ENCODE measurements at regions not wholly inside any gene's neighbourhood (a gene's known extent, or its start where the extent isn't known, plus 50 kb on each side); places are given as distances from the start of the nearest gene placed in this dataset.

GRCh38 chr12:123063535-123063934 is 83.1 kb downstream of the ARL6IP4 start:
- H3K27ac ChIP-seq, result peak overlapping the region; percentile 35 to 55
- no peak for DNase-seq
- WGBS, 2 donors, result 60 to 69% methylated on average over 2 of the region's 2 CpGs
- H3K9me3 ChIP-seq, result no peaks in the 10 kb centered on the region
- H3K36me3 ChIP-seq (ENCODE audit: low read depth, missing control alignments), result no peaks in the 10 kb centered on the region
- TF ChIP-seq POLR2A (IDR thresholded peaks at IDR 0.05) (no peak), CTCF (IDR thresholded peaks at IDR 0.05) (peak in 1 of 3 experiments; percentile 20)
- no peak overlapping the region for H3K4me3 ChIP-seq
- intact Hi-C loops (cut with DNase I; ENCODE audit: low total_unique reads), result no loop called here
- H3K4me1 ChIP-seq, result peaks cover 65% of the 10 kb centered on the region
- H3K27me3 ChIP-seq, result no peaks in the 10 kb centered on the region

GRCh38 chr12:123062681-123063486 is 82.4 kb downstream of the ARL6IP4 start:
- Histone ChIP-seq H3K36me3 (ENCODE audit: low read depth, missing control alignments) (no peaks in the 10 kb centered on the region), H3K4me3 (no peak overlapping the region), H3K27me3 (no peaks in the 10 kb centered on the region), H3K27ac (peak overlapping the region; percentile 35 to 55), H3K9me3 (no peaks in the 10 kb centered on the region), H3K4me1 (peaks cover 67% of the 10 kb centered on the region)
- intact Hi-C loops (cut with DNase I; ENCODE audit: low total_unique reads), result no loop called here
- TF ChIP-seq CTCF (IDR thresholded peaks at IDR 0.05) (no peak), POLR2A (IDR thresholded peaks at IDR 0.05) (no peak)
- 36 to 39% methylated on average over 6 to 9 of the region's 9 CpGs for WGBS, 2 donors
- DNase-seq, result peak; percentile 72

GRCh38 chr12:123061441-123062205 is 81.1 kb downstream of the ARL6IP4 start:
- no peaks in the 10 kb centered on the region for H3K36me3 ChIP-seq (ENCODE audit: low read depth, missing control alignments)
- TF ChIP-seq POLR2A (IDR thresholded peaks at IDR 0.05) (no peak), CTCF (IDR thresholded peaks at IDR 0.05) (no peak)
- no peak overlapping the region for H3K4me3 ChIP-seq
- H3K27me3 ChIP-seq, result no peaks in the 10 kb centered on the region
- DNase-seq, result no peak
- peaks cover 67% of the 10 kb centered on the region for H3K4me1 ChIP-seq
- H3K9me3 ChIP-seq, result no peaks in the 10 kb centered on the region
- no peak overlapping the region for H3K27ac ChIP-seq
- intact Hi-C loops (cut with DNase I; ENCODE audit: low total_unique reads), result no loop called here
- 93 to 94% methylated on average over 8 to 9 of the region's 9 CpGs for WGBS, 2 donors

GRCh38 chr12:123059500-123059899 is 79.0 kb downstream of the ARL6IP4 start:
- H3K9me3 ChIP-seq, result no peaks in the 10 kb centered on the region
- WGBS, 2 donors, result 67 to 69% methylated on average over 1 of the region's 1 CpG
- DNase-seq, result no peak
- no peaks in the 10 kb centered on the region for H3K27me3 ChIP-seq
- no peak for TF ChIP-seq POLR2A (IDR thresholded peaks at IDR 0.05)
- peaks cover 57% of the 10 kb centered on the region for H3K4me1 ChIP-seq
- no peak overlapping the region for H3K4me3 ChIP-seq
- H3K36me3 ChIP-seq (ENCODE audit: low read depth, missing control alignments), result no peaks in the 10 kb centered on the region
- peak overlapping the region; percentile 4 to 44 for H3K27ac ChIP-seq
- intact Hi-C loops (cut with DNase I; ENCODE audit: low total_unique reads), result no loop called here

- H3K27me3 ChIP-seq, result no peaks in the 10 kb centered on the region
- no peak overlapping the region for H3K4me3 ChIP-seq
- WGBS, 2 donors, result 58 to 59% methylated on average over 3 to 4 of the region's 4 CpGs
- peak; percentile 68 for DNase-seq
- H3K27ac ChIP-seq, result peak overlapping the region; percentile 4 to 44
- no peaks in the 10 kb centered on the region for H3K9me3 ChIP-seq
- TF ChIP-seq CTCF (IDR thresholded peaks at IDR 0.05), result no peak
- TF ChIP-seq POLR2A (IDR thresholded peaks at IDR 0.05), result no peak
- H3K36me3 ChIP-seq (ENCODE audit: low read depth, missing control alignments), result no peaks in the 10 kb centered on the region
- intact Hi-C loops (cut with DNase I; ENCODE audit: low total_unique reads), result no loop called here
- peaks cover 52% of the 10 kb centered on the region for H3K4me1 ChIP-seq
These were observed 78.5 kb downstream of the ARL6IP4 start for GRCh38 chr12:123058980-123059379.
